ENCODE measurements at regions not wholly inside any gene's neighbourhood (a gene's known extent, or its start where the extent isn't known, plus 50 kb on each side); places are given as distances from the start of the nearest gene placed in this dataset.
"Not testable (repeated sequence)": the region's sequence is repeated elsewhere in the genome, so short reads cannot be mapped to it uniquely, and the experiment has no call there.

DNA sequence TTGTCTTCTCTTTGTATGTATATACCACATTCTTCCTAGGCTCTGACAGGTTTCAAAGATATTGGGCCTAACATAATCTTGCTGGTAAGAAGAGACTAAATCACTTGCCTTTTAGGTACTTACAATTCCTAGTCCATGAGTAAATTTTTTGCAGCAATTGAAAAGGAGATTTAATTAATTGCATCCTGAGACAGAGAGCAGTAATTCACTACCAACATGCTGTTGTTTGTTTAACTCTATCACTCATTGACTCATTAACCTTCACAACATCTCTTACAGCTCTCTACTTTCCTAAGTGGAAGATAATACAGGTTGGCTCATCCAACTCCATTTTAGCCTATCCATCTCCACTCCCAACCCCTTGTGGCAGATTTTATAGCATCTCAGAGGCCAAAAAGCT, 280.4 kb downstream of the ALDH8A1 start:
- DNase-seq (ENCODE audit: low read depth), result no peak

DNA sequence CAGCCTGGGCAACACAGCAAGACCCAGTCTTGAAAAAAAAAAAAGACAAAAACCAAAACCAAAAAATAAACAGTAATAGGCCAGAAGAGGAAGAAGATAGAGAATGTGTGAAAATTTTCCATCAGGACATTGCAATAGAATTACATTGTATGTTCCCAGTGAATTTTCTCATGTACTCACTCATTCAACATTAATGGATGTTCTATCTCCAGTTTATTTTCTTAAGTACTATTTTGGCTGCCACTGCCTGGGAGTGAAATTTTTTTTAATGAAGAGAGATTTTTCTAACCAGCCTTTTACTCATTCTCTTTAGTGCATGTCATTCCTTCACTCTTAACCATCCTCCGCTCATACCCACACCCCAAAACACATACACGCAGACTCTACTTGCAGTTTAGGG, 282.8 kb downstream of the ALDH8A1 start:
- DNase-seq (ENCODE audit: low read depth), result no peak

DNA sequence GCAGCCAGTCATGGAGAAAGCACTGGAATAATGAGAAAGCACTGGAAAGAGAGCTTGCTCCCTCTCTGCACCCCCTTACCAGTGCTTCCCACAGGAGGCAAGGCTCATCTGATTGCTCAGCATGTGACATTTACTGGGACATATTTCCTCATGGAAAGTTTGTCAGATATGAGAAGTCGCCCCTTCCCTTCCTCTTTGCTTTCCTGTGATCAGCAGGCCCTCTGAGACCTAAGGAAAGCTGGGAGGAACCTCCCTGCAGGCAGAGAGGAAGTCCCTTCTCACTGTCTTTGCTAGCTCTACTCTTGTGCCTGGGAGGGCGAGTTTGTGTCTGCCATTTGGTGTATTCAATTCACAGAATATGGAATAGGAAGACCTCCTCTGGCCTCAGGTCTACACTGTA, 283.8 kb downstream of the ALDH8A1 start:
- no peak for DNase-seq (ENCODE audit: low read depth)

DNA sequence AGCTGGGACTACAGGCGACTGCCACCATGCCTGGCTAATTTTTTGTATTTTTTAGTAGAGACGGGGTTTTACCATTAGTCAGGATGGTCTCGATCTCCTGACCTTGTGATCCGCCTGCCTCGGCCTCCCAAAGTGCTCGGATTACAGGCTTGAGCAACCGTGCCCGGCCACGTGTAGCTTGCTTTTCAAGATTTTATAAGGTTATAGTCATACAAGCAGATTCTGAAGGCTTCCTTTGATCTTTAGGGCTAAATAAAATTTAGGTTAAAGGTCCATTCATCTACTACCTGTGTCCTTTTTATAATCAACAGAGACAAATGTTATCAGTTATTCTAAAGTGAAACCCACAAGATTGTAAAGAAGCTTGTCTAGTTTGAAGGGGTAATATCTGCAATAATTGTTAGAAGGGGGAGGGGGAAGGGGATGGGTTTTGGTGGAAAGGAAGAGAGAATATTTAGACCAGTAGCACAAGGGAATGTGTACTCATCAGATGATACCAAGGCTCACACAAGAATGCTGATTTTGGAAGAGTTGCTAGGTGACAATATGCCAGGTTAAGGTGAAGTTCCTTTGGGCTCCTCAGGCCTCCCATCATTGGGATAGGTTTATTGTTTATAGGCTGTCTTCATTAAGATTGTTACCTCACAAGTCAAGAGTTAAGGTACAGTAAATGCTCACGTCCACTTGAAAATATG, 284.7 kb downstream of the ALDH8A1 start:
- DNase-seq (ENCODE audit: low read depth), result no peak

DNA sequence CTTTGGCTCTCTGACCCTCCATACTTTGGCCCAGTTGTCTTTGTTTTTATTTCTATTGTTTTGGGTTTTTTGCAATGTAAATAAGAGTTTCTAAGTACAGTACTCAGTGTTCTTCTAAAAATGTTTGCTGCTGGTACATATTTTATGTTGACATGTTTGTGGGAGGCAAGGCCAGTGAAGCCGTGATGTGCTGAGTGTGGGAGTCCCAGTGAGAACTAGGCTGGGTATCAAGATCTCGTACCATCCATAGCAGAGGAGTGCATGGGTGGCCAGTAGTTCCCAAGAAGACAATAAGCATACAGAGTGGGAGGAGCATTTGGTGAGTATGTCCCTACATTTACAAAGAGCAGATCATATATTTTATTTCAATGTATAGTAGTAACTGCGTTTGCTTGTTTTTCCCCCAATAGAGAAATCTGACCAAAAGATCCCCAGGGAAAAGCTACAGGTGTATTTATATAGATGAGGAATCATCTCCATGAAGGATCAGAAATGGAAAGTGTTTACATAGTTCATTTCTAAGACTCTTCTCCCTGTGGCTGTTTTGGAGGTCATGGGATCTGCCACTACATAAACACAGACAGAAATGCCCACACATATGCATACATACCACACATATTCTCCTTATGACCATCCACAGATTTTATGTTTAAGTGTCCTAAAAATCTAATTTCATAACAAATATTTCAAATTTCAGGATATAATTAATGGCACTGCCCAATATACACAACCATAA, 285.9 kb downstream of the ALDH8A1 start:
- peak; percentile 22 for DNase-seq (ENCODE audit: low read depth)

DNA sequence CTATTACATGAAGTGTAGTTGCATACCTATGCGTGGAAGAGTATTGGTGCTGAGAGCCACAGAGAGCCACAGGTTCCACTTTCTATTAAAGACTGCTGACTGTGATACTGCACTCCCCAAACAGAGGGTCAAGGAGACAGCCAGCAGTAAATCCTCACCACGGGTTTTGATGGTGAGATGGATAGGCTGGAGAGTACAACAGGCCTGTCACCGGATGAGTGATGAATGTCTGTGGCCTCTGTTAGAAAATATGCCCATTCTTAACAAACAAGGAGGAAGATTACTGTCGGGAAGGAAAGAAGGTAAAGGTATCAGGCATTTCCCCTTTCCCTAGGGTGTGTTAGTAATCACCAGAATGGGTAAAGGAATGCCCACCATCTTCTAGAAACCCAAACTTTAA, 286.5 kb downstream of the ALDH8A1 start:
- no peak for DNase-seq (ENCODE audit: low read depth)

DNA sequence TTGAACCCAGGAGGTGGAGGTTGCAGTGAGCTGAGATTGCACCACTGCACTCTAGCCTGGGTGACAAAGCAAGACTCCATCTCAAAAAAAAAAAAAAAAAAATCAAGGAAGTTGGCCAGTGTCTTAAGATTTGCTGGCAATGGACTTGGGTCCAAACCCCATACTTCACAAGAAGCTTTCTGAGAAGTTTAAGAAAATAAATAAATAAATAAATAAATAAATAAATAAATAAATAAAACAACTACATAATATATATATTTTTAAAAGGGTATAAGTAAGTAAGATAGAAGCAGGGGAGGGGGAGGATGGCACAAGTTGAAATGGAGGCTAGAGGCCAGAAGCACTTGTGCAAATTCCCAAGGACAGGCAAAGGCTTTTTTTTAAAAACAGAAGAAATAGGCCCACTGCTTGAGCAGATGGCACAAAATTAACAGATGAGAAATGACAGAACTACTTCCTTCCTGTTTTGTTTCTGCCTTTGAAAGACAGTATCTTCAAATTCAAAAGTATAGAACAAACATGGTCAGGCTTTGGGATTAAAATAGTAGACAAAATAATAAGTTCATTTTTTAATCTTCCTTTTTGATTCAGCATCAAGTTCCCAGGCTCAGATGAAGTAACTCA, 287.7 kb downstream of the ALDH8A1 start:
- no peak for DNase-seq (ENCODE audit: low read depth)

DNA sequence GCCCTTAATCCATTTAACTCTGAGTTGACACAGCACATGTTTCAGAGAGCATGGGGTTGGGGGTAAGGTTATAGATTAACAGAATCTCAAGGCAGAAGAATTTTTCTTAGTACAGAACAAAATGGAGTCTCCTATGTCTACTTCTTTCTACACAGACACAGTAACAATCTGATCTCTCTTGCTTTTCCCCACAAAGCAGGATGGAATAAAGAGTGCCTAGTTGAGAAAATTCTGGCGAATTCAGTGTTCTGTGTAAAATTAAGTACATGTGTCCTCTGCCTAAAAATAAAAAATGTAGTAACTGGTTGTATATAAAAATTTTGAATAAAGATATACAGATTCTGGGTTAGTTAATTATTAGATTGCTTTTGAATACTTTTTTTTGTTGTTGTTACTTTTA, 290.0 kb downstream of the ALDH8A1 start:
- not testable (repeated sequence) for DNase-seq (ENCODE audit: low read depth)

DNA sequence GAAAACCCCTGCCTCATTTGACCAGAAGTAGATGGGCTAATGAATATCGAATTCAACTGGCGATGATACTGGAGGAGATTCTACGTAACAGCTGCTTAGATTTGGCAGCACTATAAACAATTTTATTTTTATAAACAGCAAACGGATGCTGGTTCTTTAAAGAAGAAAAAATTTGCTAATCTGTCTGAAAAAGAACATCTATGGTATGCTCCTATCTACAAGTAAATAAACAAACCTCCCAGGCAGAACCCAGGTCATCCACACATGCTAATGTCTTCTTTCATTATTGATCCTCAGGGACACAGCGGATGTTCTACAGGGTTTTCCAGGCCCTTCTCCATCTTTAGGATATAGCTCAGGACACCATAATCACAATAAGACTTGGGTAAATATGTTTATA, 291.3 kb downstream of the ALDH8A1 start:
- DNase-seq (ENCODE audit: low read depth), result no peak

DNA sequence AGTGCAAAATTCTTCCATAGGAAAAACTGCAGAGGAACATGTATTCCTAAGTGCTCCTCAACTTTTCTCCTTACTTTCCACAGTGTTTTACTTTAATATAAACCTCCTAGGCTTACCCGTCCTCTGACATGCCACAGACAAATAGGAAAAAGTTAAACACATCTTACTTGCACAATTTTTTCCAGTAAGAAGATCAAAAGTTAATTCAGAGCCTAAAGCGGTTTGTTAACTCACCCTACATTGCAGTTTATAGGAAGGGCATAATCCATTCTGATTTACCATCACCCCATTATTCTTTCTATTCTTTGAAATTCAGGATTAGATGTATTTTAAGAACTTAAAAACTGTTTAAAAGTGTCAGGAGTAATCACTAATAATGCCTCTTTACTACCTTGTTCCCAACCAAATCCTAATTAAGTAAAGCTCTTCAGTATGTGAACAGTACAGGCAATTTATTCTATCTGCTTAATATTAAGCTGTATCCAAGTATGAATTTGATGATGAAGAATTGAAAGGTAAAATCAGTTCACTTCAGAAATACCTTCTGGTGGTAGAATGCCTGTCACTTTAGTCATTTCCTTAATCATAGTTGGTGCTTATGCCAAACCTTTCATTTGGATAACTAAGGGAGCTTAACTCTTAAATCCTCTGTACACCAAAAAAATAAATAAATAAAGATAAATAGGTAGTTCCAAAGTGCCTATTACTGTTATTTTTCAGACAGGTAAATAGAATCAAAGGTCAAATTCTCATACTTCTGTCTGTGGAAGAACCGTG, 292.0 kb downstream of the ALDH8A1 start:
- DNase-seq (ENCODE audit: low read depth), result peak; percentile 56

DNA sequence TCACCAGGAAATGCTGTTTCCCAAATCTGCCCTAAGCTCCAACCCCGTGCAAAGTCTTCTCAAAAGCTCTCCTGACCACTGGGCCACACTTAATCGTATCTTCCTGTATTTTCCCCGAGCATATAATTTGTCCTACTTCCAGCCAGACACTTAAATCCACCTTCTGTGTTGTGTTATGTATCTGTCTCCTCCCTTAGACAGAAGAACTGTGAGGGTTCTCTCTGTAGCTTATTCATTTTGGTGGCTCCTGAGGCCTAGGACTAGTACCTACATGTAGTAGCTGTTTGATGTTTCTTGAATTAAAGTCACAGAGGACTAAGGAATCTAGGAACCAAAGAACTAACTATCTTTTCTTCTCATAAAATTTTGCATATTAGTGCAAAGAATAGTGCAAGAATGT, 292.6 kb downstream of the ALDH8A1 start:
- no peak for DNase-seq (ENCODE audit: low read depth)

DNA sequence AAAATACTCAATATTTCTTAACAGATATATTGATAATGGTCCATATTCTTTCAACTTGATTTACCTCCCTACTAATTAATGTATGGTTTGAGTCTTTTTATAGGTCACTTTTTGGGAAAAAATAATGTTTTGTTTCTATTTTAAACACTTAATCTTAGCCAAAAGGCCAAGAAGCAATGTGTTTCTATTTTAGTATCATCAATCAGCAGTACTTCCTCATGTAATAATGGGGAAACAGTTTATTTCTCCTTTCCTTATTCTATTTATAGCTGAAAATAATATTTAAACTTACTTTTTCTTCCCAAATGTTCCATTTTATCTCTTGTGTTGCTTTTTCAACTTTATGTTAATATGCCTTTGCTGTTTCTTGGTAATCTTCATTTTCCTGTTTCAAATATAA, 295.1 kb downstream of the ALDH8A1 start:
- DNase-seq (ENCODE audit: low read depth), result no peak

DNA sequence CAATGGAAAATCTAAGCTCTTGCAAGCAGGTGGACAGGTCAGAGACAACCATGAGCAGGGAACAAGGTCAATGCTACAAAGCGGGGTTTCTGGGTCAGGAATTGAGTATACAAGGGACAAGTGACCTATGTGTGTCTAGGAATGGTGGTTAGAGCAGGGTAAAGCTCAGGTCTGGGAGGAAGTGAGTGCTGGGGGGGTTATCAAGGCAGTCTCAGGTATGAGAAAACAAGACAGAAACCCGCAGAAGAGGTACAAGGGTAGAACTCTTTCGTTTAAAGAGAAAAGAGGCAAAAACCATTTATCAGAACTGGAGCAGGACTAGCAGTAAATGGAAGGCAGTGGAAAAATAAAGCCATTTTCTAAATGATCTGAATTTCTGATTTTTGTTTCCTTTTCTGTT, 298.4 kb downstream of the ALDH8A1 start:
- no peak for DNase-seq (ENCODE audit: low read depth)

DNA sequence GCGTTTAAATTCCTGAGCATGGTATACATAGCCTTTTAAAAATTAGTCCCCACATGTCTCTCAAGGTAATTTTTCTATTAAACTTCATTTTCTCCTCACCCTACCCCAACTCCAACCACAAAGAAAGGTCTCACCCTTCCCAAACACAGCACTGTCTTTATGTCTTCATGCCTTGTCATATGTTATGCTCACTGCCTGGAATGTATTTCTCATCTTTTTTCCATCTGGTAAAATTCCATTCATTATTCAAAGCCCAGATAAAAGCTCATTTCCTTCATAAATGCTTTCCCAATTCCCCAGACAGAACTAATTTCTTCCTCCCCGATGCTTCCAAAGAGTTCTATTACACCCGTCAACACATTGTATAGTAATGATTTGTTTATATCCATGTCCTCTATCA, 302.0 kb downstream of the ALDH8A1 start:
- DNase-seq (ENCODE audit: low read depth), result no peak

DNA sequence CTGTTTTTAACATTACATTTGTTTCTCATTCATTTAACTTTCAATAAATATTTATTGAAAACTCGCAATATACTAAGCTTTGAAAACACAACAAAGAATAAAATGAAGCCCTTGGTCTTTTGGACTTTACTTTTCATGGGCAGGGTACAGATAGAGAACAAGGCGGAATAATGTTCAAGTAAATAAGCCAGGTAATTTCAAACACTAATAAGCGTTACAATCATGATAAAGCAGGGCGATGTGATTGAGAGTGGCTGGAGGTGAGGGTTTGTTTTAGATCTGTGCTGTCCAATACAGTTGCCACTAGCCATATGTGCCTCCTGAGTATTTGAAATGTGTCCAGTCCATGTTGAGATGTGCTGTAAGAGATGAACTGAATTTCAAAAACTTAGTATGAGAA, 307.1 kb downstream of the ALDH8A1 start:
- no peak for DNase-seq (ENCODE audit: low read depth)

DNA sequence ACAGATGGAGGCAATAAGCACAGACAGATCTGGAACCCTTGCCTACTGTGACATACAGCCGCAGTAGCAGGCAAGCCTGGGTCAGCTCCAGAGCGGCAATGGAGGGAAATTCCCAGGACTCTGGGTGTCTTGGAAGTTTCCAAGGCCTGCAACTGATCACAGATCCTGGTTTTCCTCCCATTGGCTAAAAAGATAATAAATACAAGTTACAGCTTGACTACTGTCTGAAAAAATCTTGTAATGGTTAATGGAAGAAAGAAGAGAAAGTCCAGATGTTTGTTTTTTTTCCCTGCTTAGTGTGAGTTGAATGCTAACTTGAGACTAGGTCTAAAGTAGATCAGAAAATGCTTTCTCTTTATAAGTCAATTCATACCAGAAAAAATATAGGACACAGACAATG, 307.6 kb downstream of the ALDH8A1 start:
- no peak for DNase-seq (ENCODE audit: low read depth)

DNA sequence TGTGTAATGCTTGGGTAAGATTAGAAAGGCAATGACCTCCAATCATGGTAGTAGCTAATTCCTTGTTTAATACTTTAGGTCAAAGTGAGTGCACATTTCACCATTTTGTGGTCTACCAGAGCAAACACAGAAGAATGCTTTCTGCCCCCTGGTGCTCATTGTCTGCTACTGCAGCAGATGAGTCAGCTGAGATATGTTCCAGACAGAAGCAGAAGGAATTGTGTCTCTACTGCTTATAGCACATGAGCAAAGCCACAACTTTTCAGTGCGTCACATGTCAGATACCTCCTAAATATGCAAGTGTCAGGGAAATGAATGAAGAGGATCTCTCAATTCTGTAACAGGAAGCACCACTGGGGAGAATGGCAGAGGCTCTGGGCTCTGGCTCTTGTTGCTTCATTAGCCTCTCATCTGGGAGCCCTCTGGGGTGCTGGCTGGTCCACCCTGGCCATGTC, 308.9 kb downstream of the ALDH8A1 start:
- DNase-seq (ENCODE audit: low read depth), result peak; percentile 90

DNA sequence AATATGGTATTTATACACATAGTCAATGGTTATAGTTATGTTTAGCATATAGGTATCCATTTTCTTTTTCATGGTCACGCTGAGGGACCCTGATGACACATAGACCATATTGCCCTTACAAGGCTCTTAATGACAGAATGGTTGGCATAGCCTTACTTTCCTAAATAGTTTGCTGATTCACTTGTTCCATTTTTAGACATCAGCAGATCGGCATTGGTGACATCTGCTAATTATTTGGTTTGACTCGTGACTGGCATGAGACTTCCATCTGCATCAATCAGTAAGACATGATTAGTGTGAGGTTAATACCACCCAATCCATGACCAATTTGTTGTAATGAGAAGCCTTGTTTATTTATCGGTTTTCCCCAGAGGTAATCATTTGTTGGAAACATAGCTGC, 309.7 kb downstream of the ALDH8A1 start:
- DNase-seq (ENCODE audit: low read depth), result no peak

DNA sequence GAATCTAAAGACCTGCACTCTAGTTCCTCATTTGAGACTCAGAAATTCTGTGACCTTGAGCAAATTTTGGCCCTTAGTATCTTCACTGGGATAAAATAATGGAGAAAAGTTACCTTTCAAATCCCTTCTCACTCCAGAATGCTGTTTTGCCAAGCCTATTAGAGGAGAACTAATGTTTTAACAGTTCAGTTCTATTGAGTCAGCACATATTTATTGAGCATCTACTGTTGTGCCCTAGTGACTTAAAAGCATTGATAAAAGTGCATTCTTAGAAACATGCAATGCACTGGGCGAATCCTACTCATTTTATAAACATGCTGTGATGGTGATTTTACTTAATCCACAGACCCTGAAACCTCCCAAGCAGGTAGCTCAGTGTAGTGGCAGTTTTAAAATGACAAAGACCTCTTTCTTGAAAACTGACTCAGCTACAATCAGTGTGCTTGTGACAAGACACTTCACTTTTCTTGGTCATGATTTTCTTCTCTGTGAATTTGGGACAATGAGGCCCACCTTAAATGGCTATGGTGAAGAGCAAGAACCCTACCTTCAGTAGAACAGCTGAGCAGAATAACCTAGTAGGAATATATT, 312.0 kb downstream of the ALDH8A1 start:
- no peak for DNase-seq (ENCODE audit: low read depth)

DNA sequence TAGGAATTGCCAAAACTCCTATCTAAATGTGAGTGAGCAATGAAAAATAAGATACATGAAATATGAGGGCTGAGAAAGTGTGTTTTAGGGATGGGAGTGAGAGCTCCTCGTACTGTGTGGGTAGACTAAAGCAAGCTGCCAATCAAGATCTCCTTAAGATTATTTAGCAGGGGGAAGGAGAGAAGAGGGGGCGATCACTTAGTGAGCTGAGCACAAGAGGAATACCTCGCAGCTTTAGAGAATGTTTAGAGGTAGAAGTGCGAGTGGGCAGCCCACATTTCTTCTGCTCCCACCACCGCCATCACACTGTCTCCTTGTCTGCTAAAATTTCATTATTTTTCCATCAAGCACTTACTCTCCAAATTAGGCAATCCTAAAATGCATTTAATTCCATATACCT, 312.6 kb downstream of the ALDH8A1 start:
- DNase-seq (ENCODE audit: low read depth), result no peak

DNA sequence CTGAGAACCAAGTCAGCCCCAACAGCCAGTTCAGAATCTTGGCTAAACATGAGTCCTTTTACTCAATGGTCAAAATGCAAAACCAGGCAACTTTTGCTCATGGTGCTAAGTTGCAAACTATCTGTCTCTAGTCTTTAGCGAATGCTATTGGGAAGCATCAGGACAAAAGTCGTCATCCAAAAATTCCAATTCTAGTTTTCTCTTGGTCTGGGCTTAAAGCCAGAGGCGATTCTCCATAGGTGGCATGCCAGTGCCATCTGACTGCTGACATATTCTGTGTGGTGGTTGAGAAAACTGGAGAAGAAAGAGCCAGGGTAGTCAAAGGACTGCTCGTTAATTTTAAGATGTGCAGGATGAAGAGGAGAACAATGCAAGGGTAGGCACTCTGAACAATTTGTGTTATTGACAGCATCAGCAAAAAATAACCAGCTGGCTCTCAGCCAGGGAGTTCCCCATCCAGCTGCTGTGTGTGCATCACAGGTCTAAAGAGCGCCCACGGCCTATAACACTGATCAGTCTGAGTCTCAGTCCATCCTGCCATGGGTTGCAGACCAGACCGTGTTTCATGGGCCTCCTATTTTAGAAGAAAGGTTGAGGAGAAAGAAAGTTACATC, 313.6 kb downstream of the ALDH8A1 start:
- no peak for DNase-seq (ENCODE audit: low read depth)

DNA sequence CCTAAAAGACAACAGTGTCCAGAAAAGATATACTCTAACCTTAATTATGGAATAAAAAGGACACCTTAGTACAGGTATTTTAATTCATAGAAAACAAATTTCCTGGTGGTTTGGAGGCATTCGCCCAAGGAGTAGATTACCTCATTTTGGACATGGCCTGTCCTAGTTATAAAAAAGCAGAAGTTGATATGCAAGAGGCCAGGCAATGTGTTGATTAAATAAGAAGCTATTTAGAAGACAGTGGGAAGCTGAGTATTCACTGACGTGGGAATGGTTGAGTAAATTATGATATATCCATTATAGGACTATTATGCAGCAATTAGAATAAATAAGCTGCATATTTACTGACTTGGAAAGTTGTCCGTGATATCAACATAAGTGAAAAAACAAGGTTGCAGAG, 314.9 kb downstream of the ALDH8A1 start:
- no peak for DNase-seq (ENCODE audit: low read depth)

All from ELR (cell line).